Right atrium auricular region (tissue), 2 donors: ENCODE measurements at regions not wholly inside any gene's neighbourhood (a gene's known extent, or its start where the extent isn't known, plus 50 kb on each side); places are given as distances from the start of the nearest gene placed in this dataset.

Experiments
- DNase-seq: peaks from one replicate; pipeline ENCODE4 v3.0.0-alpha.2; 2019; ENCODE audit warnings: low spot score
- H3K27ac ChIP-seq, 2 donors: fragments of 200-600 bp; sonication (generic); 1 replicate in 1 of 2; 2 replicates in 1 of 2; pipeline ENCODE4 v1.5.1; 2016 to 2019
- H3K27me3 ChIP-seq, 2 donors: fragments of 200-600 bp; sonication (generic); one replicate each; pipeline versions ENCODE4 v1.5.1 to v1.6.0; 2017 to 2019
- H3K36me3 ChIP-seq: fragments of 200-600 bp; sonication (generic); one replicate; pipeline ENCODE4 v1.5.1; 2016
- H3K4me1 ChIP-seq, 2 donors: fragments of 200-600 bp; sonication (generic); one replicate each; pipeline versions ENCODE4 v1.5.1 to v1.6.0; 2017 to 2019
- H3K4me3 ChIP-seq, 2 donors: fragments of 200-600 bp; sonication (generic); 1 replicate in 1 of 2; 2 replicates in 1 of 2; pipeline ENCODE4 v1.5.1; 2017 to 2019; ENCODE audit warnings: mild to moderate bottlenecking in 1 of 2, moderate library complexity in 1 of 2
- H3K9me3 ChIP-seq, 2 donors: fragments of 200-600 bp; sonication (generic); one replicate each; pipeline ENCODE4 v1.5.1; 2019
- CTCF ChIP-seq, 2 donors: fragments of 200-600 bp; sonication (generic); IDR thresholded peaks; one replicate each; pipeline ENCODE4 v1.5.1; 2019; ENCODE audit warnings: antibody characterized with exemption in 2 of 2

GRCh38 chr13:78772933-78773332, 114.0 kb upstream of the OBI1 start:
- no peak for DNase-seq
- no peaks in the 10 kb centered on the region for H3K27me3 ChIP-seq
- no peaks in the 10 kb centered on the region for H3K9me3 ChIP-seq
- no peak for TF ChIP-seq CTCF (IDR thresholded peaks at IDR 0.05)
- H3K27ac ChIP-seq = no peak overlapping the region
- no peaks in the 10 kb centered on the region for H3K4me1 ChIP-seq
- no peak overlapping the region for H3K4me3 ChIP-seq
- H3K36me3 ChIP-seq = no peaks in the 10 kb centered on the region

GRCh38 chr13:78770601-78771000, 111.6 kb upstream of the OBI1 start:
- Histone ChIP-seq H3K9me3 (no peaks in the 10 kb centered on the region), H3K27me3 (no peaks in the 10 kb centered on the region), H3K4me3 (no peak overlapping the region), H3K4me1 (no peaks in the 10 kb centered on the region), H3K36me3 (no peaks in the 10 kb centered on the region), H3K27ac (no peak overlapping the region)
- no peak for TF ChIP-seq CTCF (IDR thresholded peaks at IDR 0.05)
- no peak for DNase-seq

GRCh38 chr13:78768950-78769349, 110.0 kb upstream of the OBI1 start:
- DNase-seq = no peak
- Histone ChIP-seq H3K27me3 (no peaks in the 10 kb centered on the region), H3K36me3 (no peaks in the 10 kb centered on the region), H3K27ac (no peak overlapping the region), H3K4me3 (no peak overlapping the region), H3K4me1 (no peaks in the 10 kb centered on the region), H3K9me3 (no peaks in the 10 kb centered on the region)
- TF ChIP-seq CTCF (IDR thresholded peaks at IDR 0.05) = no peak

GRCh38 chr13:78764665-78765064, 105.7 kb upstream of the OBI1 start:
- DNase-seq = no peak
- no peaks in the 10 kb centered on the region for H3K27me3 ChIP-seq
- no peak overlapping the region for H3K4me3 ChIP-seq
- no peak overlapping the region for H3K27ac ChIP-seq
- no peak for TF ChIP-seq CTCF (IDR thresholded peaks at IDR 0.05)
- no peaks in the 10 kb centered on the region for H3K9me3 ChIP-seq
- H3K36me3 ChIP-seq = no peaks in the 10 kb centered on the region
- no peaks in the 10 kb centered on the region for H3K4me1 ChIP-seq

GRCh38 chr13:78762825-78763224, 103.9 kb upstream of the OBI1 start:
- Histone ChIP-seq H3K27me3 (no peaks in the 10 kb centered on the region), H3K27ac (no peak overlapping the region), H3K9me3 (no peaks in the 10 kb centered on the region), H3K4me3 (no peak overlapping the region), H3K36me3 (no peaks in the 10 kb centered on the region), H3K4me1 (no peaks in the 10 kb centered on the region)
- no peak for TF ChIP-seq CTCF (IDR thresholded peaks at IDR 0.05)
- no peak for DNase-seq

GRCh38 chr13:78759704-78760103, 100.7 kb upstream of the OBI1 start:
- H3K36me3 ChIP-seq = no peaks in the 10 kb centered on the region
- TF ChIP-seq CTCF (IDR thresholded peaks at IDR 0.05) = no peak
- DNase-seq = no peak
- no peaks in the 10 kb centered on the region for H3K4me1 ChIP-seq
- H3K9me3 ChIP-seq = no peaks in the 10 kb centered on the region
- no peaks in the 10 kb centered on the region for H3K27me3 ChIP-seq
- H3K27ac ChIP-seq = no peak overlapping the region
- no peak overlapping the region for H3K4me3 ChIP-seq
